Esophagus muscularis mucosa (tissue), 3 donors: ENCODE measurements at regions not wholly inside any gene's neighbourhood (a gene's known extent, or its start where the extent isn't known, plus 50 kb on each side); places are given as distances from the start of the nearest gene placed in this dataset.

Experiments
- EP300 ChIP-seq: sonication (generic); formaldehyde crosslinking; IDR thresholded peaks from one replicate; pipeline ENCODE4 v1.6.1; 2017; ENCODE audit warnings: antibody characterized with exemption
- TF ChIP-seq, protein P1 (sequence below), 3 experiments: fragments of 200-600 bp in 2 of 3; fragments of 450-650 bp in 1 of 3; sonication (generic) in 2 of 3; IDR thresholded peaks; one replicate each; pipeline ENCODE4 v1.5.1; 2017 to 2019; ENCODE audit warnings: antibody characterized with exemption in 3 of 3, mild to moderate bottlenecking in 2 of 3, moderate library complexity in 1 of 3

DNA sequence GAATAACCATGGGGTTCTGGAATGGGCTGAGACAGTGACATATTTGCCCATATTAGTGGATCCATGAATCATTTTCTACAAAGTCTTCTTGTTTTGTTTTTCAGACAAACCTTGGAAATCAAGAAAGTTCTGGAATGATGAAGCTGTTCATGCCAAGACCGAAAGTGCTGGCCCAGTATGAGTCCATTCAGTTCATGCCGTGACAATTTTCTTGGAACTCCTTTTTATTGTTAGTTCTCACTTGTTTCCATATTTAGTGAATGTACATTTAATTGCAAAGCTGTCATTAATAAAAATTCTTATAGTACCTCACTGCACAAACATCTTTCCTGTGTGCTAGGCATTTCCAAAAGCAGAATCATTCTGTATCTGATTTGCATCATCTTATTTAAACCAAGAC is 100.6 kb upstream of the KCNJ15 start:
- TF ChIP-seq, protein P1, sequence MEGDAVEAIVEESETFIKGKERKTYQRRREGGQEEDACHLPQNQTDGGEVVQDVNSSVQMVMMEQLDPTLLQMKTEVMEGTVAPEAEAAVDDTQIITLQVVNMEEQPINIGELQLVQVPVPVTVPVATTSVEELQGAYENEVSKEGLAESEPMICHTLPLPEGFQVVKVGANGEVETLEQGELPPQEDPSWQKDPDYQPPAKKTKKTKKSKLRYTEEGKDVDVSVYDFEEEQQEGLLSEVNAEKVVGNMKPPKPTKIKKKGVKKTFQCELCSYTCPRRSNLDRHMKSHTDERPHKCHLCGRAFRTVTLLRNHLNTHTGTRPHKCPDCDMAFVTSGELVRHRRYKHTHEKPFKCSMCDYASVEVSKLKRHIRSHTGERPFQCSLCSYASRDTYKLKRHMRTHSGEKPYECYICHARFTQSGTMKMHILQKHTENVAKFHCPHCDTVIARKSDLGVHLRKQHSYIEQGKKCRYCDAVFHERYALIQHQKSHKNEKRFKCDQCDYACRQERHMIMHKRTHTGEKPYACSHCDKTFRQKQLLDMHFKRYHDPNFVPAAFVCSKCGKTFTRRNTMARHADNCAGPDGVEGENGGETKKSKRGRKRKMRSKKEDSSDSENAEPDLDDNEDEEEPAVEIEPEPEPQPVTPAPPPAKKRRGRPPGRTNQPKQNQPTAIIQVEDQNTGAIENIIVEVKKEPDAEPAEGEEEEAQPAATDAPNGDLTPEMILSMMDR (IDR thresholded peaks at IDR 0.05) = no peak
- no peak for TF ChIP-seq EP300
